Activated CD8-positive, alpha-beta memory T cell treated with anti-CD3 and anti-CD28 coated beads for 24 hours (primary cell): ENCODE measurements at regions not wholly inside any gene's neighbourhood (a gene's known extent, or its start where the extent isn't known, plus 50 kb on each side); places are given as distances from the start of the nearest gene placed in this dataset.
"Not testable (repeated sequence)": the region's sequence is repeated elsewhere in the genome, so short reads cannot be mapped to it uniquely, and the experiment has no call there.

Source experiments
- DNase-seq: peaks from one replicate; pipeline ENCODE4 v3.0.0-alpha.2; 2020

DNA sequence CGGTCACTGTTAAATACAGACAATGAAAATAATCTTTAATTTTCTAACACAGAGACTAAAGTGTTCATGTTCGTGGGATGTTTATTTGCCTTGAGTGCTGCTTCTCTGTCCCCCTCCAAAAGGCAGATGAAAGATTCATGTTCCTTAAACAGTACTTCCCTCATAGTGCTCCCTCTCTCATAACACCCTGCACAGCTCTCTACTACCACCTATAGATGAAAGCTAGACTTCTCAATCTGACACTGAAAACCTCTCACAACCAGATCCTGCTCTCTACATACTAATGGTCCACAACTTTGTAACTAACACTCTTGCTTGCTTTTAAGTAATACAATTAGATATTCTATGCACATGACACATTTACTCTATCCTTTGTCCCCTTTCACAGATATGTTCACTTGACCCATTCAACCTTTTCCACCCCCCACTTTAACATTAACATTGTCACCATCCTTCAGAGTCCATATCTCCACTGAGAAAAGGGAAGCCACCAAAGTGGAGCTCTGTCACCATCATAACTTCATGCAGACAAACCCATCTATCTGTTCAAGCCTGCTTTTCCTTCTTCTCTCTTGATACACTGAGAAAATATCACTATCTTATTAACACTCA, 266.4 kb upstream of the USP15 start:
- DNase-seq, result no peak

DNA sequence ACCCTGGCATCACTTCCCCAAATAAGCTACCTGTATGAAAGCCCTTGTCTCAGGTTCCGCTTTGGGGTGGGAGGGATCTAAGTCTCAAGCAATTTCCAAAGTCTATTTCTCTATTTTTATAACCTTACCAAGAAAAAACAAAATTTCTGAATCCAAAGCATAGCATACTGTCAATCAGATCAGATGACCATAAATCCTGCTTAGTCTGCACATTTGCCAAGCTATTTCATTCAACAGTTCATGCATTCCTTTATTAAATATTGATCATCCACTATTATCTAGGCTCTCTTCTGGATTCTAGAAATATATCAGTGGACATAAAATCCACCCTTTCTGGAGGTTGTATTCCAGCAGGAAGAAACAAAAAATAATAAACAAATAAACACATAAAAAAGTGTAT, 263.5 kb upstream of the USP15 start:
- DNase-seq, result no peak

DNA sequence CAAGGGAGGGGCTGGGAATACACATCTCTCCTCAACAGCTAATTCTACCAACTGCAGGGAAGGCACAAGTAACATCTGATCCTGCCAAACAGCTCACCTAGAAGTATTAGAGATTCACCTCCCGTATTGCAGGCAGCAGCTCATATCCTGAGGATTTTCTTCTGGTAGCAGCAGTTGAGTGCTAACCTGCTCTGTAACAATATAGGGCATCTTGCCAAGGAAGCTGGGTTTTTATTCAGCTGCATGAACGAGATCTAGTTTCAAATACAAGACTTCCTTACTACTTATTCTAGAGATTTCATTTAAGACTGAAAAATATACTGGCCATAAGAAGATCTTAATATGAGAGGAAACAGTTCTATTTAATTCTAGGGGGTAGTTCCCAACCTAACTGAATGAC, 261.4 kb upstream of the USP15 start:
- DNase-seq, result no peak

DNA sequence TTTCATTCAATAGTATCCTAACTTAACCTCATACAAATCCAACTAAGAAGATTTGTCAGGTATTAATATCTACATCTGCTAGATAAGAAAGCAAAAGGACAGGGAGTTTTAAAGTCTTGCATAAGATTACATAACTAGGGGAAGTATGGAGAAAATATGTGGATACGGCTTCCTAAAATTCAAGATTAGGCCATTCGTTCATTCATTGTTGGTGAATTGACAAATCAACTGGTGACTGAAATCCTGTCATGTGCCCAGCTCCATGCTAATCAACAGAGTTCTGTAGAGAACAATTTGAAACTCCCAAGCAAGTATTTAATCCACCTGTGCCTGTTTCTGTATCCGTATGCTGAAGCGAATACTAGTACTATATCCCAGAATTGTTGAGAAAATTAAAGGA, 260.9 kb upstream of the USP15 start:
- DNase-seq, result no peak

DNA sequence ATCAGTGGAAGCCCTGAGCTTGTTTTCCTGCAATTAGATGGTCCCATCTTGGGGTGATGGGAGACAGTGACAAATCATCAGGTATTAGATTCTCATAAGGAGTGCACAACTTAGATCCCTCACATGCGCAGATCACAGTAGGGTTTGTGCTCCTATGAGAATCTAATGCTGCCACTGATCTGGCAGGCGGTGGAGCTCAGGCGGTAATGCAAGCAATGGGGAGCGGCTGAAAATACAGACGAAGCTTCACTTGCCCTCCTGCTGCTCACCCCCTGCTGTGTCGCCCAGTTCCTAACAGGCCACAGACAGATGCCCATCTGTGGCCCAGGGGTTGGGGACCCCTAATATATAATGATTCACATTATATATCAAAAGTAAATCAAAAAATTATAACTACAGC, 258.8 kb upstream of the USP15 start:
- no peak for DNase-seq

DNA sequence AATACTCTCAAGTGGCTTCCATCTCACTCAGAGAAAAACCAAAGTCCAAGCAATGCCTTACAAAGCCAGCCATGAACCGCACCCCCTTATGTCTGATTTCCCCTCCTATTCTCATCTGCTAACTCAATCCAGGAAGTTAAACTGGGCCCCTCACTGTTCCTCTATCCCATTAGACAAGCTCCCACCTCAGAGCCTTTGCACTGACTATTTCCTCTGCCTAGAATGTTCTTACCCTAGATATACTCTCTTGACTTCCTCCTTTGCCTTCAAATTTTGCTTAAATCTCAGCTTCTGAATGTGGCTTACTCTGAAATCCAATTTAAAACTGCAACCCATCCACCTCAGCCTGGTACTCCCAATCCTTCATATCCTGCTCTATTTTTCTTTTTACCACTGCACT, 257.0 kb upstream of the USP15 start:
- DNase-seq, result no peak

DNA sequence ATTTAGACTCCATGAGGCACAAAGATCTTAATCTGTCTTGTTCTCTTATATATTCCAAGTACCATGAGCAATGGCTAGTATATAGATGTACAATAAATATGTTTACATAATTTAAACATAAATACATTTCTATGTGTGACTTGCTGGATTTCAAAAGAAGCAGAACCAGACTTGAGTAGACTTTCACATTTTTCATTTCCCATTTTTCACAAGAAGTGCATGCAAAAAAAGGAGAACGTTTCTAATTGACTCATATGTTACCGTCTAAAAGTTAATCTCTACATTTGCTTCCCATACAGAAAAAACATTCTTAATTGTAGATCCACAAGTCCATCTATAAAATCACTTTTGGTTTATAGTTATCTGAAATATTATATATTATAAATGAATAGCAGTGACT, 256.5 kb upstream of the USP15 start:
- no peak for DNase-seq

DNA sequence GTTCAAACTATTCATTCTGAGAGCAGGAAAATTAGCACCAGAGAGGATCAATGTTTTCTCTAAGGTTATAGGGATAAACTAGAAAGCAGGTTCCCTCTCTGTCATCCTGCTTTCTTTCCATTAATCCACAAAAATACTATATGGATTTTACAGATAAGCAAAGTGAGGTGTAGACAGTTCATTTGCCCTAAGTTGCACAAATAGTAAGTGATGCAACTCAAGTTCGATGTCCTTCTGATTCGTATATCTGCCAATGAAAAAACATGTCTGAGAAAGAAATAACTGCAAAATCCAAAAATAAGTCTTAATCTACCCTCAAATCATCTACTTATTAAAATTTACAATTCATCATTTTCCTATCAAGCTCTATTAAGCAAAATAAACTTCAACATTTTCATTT, 254.6 kb upstream of the USP15 start:
- no peak for DNase-seq

DNA sequence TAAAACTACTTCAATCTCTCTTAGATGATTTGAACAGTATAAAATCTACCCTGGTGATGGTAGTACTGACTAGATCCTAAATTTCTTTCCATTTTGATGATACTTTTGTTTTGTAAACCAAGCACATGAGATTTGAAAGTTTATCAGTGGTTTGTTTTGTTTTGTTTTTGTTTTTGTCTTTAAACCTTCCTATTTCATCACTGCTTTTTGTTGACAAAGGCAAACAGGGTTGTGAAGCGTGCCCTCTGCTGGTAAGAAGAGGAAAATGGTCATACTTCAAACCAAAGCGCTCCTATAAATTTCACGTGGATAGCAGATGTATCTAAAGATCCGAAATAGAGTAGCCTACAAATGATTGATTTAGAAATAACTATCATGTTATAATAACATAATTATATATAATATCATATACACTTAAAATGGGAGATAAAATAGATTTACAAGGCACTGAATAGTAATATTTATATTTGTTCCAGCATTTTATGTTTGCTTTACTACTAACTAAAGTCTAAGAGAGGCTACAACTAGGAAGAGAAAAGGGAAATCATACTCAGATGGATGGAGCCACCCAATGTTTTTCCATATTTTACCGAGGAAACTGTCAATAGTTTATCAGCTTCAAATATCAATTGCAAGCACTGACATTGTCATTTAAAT, 254.0 kb upstream of the USP15 start:
- DNase-seq, result no peak

DNA sequence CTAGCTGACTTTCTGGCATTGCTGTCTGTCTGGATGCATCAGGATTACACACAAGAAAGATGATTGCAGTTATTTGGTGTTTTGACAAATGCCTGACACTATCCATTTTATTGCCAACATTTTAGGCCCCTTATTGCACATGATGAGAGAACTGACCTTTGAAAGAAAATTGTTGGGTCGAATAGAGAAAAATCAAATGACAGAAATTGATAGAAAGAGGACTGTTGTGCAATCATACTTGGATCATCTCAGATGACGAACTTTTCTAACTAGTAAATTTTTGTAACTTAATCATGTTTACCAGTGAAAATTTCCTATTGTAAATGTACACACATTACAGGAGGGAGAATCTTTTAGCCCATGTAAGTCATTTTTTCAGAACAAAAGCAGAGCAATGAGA, 251.5 kb upstream of the USP15 start:
- DNase-seq, result no peak

DNA sequence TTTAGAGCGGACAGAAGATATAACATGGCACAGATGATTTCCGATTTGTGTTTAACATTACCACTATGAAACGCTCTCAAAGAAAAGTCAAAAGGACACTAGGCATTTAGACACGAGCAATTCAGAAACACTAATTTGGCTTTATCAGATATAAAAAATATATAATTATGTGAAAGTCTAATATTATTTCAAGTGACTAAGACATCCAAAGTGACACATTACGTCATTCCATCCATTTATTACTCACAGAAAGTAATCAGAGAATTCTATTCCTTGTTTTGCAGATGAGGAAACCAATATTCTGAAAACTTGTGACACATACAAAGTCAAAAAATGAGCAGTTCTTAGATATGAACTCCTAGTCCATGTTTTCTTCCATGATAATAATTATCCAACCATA, 250.8 kb upstream of the USP15 start:
- DNase-seq, result no peak

DNA sequence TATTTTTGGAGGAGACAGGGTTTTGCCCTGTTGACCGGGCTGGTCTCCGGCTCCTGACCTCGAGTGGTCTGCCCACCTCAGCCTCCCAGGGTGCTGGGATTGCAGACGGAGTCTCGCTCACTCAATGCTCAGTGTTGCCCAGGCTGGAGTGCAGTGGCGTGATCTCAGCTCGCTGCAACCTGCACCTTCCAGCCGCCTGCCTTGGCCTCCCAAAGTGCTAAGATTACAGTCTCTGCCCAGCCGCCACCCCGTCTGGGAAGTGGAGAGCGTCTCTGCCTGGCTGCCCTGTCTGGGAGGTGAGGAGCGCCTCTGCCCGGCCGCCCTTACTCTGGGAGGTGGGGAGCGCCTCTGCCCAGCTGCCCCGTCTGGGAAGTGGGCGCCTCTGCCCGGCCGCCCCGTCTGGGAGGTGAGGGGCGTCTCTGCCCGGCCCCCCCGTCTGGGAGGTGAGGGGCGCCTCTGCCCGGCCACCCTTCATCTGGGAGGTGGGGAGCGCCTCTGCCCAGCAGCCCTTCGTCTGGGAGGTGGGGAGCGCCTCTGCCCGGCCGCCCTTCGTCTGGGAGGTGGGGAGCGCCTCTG, 249.8 kb upstream of the USP15 start:
- not testable (repeated sequence) for DNase-seq

DNA sequence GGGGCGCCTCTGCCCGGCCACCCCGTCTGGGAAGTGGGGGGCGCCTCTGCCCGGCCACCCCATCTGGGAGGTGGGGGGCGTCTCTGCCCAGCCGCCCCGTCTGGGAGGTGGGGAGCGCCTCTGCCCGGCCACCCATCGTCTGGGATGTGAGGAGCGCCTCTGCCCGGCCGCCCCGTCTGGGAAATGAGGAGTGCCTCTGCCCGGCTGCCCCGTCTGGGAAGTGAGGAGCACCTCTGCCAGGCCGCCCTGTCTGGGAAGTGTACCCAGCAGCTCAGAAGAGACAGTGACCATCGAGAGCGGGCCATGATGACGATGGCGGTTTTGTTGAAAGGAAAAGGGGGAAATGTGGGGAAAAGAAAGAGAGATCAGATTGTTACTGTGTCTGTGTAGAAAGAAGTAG, 249.2 kb upstream of the USP15 start:
- not testable (repeated sequence) for DNase-seq

DNA sequence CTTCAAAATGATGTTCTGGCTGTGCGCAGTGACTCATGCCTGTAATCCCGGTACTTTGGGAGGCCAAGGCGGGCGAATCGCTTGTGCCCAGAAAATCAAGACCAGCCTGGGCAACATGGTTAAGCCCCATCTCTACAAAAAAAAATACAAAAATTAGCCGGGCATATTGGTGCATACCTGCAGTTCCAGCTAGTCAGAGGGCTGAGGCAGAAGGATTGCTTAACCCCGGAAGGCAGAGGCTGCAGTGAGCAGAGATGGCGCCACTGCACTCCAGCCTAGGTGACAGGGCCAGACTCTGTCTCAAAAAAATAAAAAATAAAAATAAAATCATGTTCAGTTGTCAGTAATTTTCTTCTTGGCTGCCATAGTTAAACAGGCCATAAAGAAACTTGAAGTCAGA, 245.9 kb upstream of the USP15 start:
- DNase-seq, result no peak

DNA sequence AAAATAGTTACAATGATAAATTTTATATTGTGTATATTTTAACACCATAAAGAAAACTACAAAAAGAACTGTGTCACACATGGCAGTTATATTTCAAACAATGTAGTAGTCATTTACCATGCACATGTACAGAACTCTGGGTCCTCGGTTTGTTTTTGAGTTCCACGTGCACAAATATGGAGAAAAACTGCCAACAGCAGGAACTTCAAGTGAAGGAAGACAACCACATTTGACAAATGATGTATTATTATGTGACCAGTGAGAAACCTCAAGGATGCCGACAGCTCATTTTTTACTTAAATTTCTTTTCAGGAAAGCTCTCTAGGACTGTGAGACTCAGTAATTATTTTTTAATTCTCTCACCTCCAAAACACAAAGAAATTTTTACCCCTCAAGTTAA, 244.2 kb upstream of the USP15 start:
- no peak for DNase-seq

DNA sequence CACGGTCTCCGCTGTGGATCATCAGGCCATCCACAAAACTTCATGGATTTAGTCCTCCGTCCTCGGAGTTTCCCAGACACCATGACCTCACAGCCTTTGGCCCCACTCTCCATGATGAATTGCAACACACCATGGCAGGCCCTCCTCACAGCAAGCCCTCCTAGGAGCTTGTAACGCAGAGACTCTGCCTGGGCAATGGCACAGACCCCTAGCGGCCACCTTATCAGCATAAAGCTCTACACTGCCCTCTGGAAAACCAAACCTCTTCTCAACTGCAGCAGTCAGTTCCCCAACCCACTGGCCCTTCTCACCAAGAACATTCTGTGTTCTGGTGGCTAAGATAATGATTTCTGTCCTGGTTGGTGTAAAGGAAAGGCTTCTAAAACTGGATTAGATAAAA, 238.4 kb upstream of the USP15 start:
- DNase-seq, result no peak

DNA sequence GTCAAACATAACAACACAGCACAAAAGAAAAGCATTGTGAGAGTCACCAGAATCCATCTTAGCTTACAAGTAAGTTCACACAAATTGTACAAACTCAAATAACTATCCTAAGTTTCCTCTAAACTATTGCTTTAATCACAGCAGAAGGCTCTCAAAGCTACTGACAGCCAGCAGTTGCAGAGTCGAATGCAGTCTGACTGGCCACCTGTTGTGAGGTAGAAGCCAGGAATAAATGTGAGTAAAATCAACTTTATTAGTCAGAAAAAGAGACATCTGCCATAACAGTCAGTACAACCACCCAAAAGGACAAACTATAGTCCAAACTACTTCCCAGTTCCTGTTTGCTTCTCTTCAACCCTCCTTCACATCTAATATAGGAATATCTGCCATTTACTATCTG, 231.7 kb upstream of the USP15 start:
- no peak for DNase-seq

DNA sequence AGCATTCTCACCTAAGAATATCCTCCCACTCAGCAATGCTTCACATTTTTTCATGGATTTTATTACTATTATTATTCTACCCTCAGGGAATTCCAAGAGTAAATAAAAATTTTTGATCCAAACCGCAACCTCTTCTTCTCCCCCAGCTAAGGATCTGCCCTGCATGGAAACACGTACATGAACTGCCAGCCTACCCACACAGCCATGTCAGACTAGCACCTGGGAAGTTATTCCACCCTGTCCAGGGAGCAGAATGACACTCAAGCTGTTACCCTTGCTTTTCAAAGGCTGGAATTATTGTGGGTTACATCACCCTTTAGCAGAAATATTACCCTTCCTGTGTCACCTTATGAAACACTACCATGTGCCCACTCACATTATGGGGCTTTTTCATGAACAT, 227.3 kb upstream of the USP15 start:
- no peak for DNase-seq

DNA sequence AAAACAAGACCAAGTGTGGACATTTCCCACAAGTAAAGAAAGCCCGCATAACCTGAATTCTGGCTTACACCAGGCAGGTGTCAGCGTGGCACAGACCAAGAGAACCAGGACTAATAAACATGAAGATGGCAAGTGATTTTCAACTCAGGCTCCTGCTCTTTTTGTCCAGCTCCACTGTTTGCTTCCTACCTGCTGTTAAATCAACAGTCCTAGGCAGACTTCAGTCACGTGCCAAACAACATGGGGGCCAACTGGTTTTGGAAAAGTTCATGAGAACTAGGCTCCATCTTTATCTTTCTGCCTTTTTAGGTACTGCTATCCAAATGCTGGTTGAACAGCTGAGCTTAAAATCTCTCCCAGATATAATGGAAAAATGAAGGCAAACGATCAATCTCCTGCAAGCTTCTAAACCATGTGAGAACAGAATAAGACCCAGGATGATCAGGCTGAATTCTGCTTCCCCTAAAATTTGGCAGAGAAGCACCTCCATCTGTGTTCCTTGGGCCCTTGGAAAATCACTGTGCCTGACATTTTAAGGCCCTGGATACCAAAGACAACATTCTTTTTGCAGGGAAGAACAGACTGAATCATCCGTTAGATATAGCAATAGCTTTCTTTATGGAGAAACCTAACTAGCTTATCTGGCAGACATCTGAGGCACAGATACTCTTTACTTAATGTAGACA, 215.6 kb upstream of the USP15 start:
- no peak for DNase-seq

DNA sequence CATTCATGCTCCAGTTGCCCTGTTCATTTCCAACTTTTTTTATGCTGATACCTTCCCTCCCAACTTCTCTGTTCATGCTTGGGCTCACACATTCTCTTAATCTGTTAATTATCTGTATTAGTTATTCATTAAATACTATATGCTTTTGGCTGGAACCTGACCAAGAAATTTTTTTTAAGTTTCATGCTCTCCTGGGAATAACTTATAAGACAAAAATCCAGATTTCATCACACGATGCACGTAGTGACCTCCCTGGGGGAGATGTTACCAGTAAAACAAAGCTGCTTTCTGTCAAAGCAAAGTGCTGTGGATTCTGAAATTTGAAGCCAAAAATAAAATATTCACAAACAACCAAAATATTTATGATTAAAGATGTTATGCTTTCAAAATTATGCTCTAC, 215.0 kb upstream of the USP15 start:
- no peak for DNase-seq

DNA sequence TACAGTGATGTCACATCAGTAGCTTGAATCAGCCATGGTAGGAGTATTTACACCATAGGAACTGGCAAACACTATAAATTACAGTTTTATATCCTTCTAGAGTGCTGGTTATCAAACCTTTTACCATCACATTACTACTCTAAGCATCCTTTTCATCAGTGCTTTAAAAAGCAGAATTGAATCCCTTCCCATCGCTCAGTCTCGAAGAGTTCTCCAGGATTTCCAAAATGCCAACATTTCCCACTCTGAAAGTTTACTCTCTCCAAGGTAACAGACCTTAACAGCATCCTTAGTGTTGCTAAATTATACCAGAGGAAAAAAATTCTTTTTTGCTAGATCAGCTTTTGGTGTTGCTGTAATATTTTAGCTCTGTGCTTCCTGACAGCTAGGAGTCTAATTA, 209.4 kb upstream of the USP15 start:
- DNase-seq, result no peak

DNA sequence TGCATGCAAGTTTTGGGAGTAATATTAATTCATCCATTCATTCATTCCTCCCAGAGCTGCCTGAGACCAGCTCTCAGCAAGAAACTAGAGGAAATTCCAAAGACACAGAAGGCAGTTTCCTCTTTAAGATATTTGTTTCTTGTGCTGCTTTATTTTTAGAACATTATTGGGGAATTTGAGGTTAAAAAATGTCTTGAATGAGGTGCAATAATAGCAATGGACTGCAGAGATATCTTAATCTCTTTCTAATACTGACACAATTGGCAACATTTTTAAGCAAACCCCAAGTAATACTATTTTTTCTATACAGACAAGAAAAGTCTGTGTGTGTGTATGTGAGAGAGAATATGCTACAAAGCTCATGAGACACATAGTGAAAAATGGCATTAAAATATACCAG, 190.2 kb upstream of the USP15 start:
- DNase-seq, result no peak

DNA sequence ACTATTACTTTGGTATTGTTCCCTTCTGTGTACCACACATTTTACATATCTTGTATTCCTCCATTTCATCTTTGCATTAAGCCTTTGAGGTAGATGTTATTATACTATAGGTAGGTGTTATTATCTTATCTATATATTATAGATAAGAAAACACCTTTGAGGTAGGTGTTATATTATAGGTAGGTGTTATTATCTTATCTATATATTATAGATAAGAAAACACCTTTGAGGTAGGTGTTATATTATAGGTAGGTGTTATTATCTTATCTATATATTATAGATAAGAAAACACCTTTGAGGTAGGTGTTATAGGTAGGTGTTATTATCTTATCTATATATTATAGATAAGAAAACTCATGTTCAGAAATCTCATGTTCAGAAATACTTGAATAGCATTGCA, 187.0 kb upstream of the USP15 start:
- DNase-seq, result not testable (repeated sequence)

DNA sequence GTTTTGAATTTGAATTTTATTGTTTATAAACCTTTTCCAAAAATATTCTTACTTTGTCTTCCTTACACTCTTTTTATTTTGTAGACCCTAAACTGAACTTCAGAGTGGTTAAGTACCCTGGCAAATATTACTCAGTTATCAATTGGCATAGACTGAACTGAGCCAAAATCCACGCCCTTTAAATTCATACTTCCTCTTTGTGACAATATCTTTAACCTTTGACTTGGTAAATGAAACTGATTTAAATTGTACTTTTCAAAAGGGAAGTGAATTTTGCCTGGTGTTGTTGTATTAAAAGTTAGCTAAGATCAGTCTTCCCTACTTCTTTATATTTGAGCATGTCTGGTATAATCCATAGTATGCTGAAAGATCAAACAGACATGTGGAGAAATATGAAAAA, 184.3 kb upstream of the USP15 start:
- DNase-seq, result no peak
